B cell (primary cell): ENCODE measurements at regions not wholly inside any gene's neighbourhood (a gene's known extent, or its start where the extent isn't known, plus 50 kb on each side); places are given as distances from the start of the nearest gene placed in this dataset.

ENCODE experiments used
- ATAC-seq: fragments of 200-7000 bp; cut with Tn5 transposase; one replicate; pipeline ENCODE4 v1.10.0; 2021; ENCODE audit warnings: low read depth, mild to moderate bottlenecking, moderate number of reproducible peaks, moderate library complexity
- CTCF ChIA-PET: fragments of 350-600 bp; sonication (Branson Sonifier 250); formaldehyde crosslinking; loops from one replicate; lab custom pipeline; 2021; ENCODE audit warnings: antibody characterized with exemption, inconsistent platforms; lab: Charles Lee
- POLR2A ChIA-PET: fragments of 350-600 bp; sonication (Branson Sonifier 250); formaldehyde crosslinking; loops from one replicate; lab custom pipeline; 2021; ENCODE audit warnings: antibody characterized with exemption; lab: Charles Lee
- DNase-seq: peaks from one replicate; pipeline ENCODE4 v3.0.0; 2013
- H2AFZ ChIP-seq: 2 replicates; pipeline ENCODE4 v1.6.1; 2012; ENCODE audit warnings: mild to moderate bottlenecking, low read depth, low read length; ENCODE audit not compliant: insufficient read depth, poor library complexity, severe bottlenecking
- H3K27ac ChIP-seq, 2 donors: 1 replicate in 1 of 2; 2 replicates in 1 of 2; pipeline ENCODE4 v1.5.1; 2012 to 2013; ENCODE audit warnings: low read length in 2 of 2, mild to moderate bottlenecking in 2 of 2, moderate library complexity in 1 of 2
- H3K27me3 ChIP-seq, 4 experiments: fragments of 200-600 bp in 1 of 4; sonication (generic) in 1 of 4; replicated peaks in 1 of 4; 1 replicate in 2 of 4; 2 replicates in 2 of 4; pipeline versions ENCODE4 v1.6.1 to v1.7.0; 2013 to 2016; ENCODE audit warnings: low read length in 3 of 4, mild to moderate bottlenecking in 2 of 4, mixed read lengths in 1 of 4, moderate library complexity in 1 of 4; ENCODE audit not compliant: insufficient read depth in 4 of 4, control insufficient read depth in 3 of 4; ENCODE audit errors: control extremely low read depth in 1 of 4
- H3K36me3 ChIP-seq, 2 experiments: replicated peaks in 1 of 2; 1 replicate in 1 of 2; 2 replicates in 1 of 2; pipeline versions ENCODE4 v1.6.1 to v1.7.1; 2013; ENCODE audit warnings: low read length in 1 of 2; ENCODE audit not compliant: insufficient read depth in 2 of 2, control insufficient read depth in 1 of 2; ENCODE audit errors: control extremely low read depth in 1 of 2, extremely low read depth in 1 of 2
- H3K4me1 ChIP-seq, 2 donors: fragments of 200-600 bp in 1 of 2; sonication (generic) in 1 of 2; 1 replicate in 1 of 2; 2 replicates in 1 of 2; pipeline versions ENCODE4 v1.5.1 to v1.6.1; 2013 to 2017; ENCODE audit warnings: low read length in 2 of 2; ENCODE audit not compliant: control insufficient read depth in 2 of 2, insufficient read depth in 2 of 2
- H3K4me2 ChIP-seq: replicated peaks from 2 replicates; pipeline ENCODE3; 2012; ENCODE audit warnings: mild to moderate bottlenecking, low read depth, low read length; ENCODE audit not compliant: poor library complexity, severe bottlenecking
- H3K4me3 ChIP-seq, 5 experiments: fragments of 200-600 bp in 1 of 5; sonication (generic) in 1 of 5; 1 replicate in 3 of 5; 2 replicates in 2 of 5; pipeline versions ENCODE4 v1.5.1 to v1.7.0; 2011 to 2016; ENCODE audit warnings: low read length in 4 of 5, mild to moderate bottlenecking in 4 of 5, low read depth in 2 of 5, control low read depth in 1 of 5, moderate library complexity in 1 of 5; ENCODE audit not compliant: insufficient read depth in 1 of 5; ENCODE audit errors: control extremely low read depth in 1 of 5, extremely low read depth in 1 of 5
- H3K79me2 ChIP-seq: fragments of 200-600 bp; sonication (generic); one replicate; pipeline ENCODE4 v1.6.0; 2016; ENCODE audit warnings: low read length; ENCODE audit not compliant: control insufficient read depth, insufficient read depth
- H3K9ac ChIP-seq: fragments of 200-600 bp; sonication (generic); 2 replicates; pipeline ENCODE4 v1.6.1; 2017; ENCODE audit warnings: mild to moderate bottlenecking, low read length, moderate library complexity
- H3K9me3 ChIP-seq, 3 donors: one replicate each; pipeline versions ENCODE4 v1.6.1 to v1.7.1; 2013; ENCODE audit warnings: low read length in 2 of 3; ENCODE audit not compliant: control insufficient read depth in 2 of 3, insufficient read depth in 1 of 3; ENCODE audit errors: control extremely low read depth in 1 of 3
- H4K20me1 ChIP-seq: 2 replicates; pipeline ENCODE4 v1.6.0; 2012; ENCODE audit warnings: mild to moderate bottlenecking, low read length; ENCODE audit not compliant: insufficient read depth, control insufficient read depth, poor library complexity, severe bottlenecking
- H3K27ac Mint-ChIP-seq: one replicate; pipeline ENCODE4 v1.8.0; 2021; ENCODE audit warnings: mixed read lengths
- H3K27me3 Mint-ChIP-seq: one replicate; pipeline ENCODE4 v1.8.0; 2021; ENCODE audit warnings: mixed read lengths
- H3K4me1 Mint-ChIP-seq: one replicate; pipeline ENCODE4 v1.8.0; 2021; ENCODE audit warnings: mixed read lengths
- H3K4me3 Mint-ChIP-seq: one replicate; pipeline ENCODE4 v1.8.0; 2021; ENCODE audit warnings: mixed read lengths
- H3K9me3 Mint-ChIP-seq: one replicate; pipeline ENCODE4 v1.8.0; 2022; ENCODE audit warnings: mixed read lengths; ENCODE audit not compliant: insufficient read depth
- CTCF ChIP-seq: fragments of 200-600 bp; IDR thresholded peaks from one replicate; pipeline ENCODE4 v1.8.0; 2022; ENCODE audit warnings: antibody characterized with exemption, mild to moderate bottlenecking
- EZH2 ChIP-seq: IDR thresholded peaks from 2 replicates; pipeline ENCODE4 v1.6.1; 2012; ENCODE audit warnings: borderline replicate concordance, low read depth, mild to moderate bottlenecking, moderate library complexity, low read length; ENCODE audit not compliant: insufficient read depth, poor library complexity, severe bottlenecking
- WGBS: methylation state at CpG from one replicate; pipeline ENCODE4 v1.1.5; 2013; ENCODE audit warnings: missing lambda C conversion rate; ENCODE audit not compliant: insufficient coverage; 5-methylcytosine and 5-hydroxymethylcytosine counted together
- intact Hi-C: fragments of 100-400 bp; cut with micrococcal nuclease; formaldehyde crosslinking; loops from one replicate; pipeline ENCODE4 v1.10.0; 2022

- TF ChIP-seq EZH2 (no peak), CTCF (no peak)
- Histone ChIP-seq H3K9ac (no peak overlapping the region), H3K4me3 (no peak overlapping the region), H4K20me1 (no peaks in the 10 kb centered on the region), H3K79me2 (no peaks in the 10 kb centered on the region), H3K27me3 (no peaks in the 10 kb centered on the region), H3K4me2 (no peak overlapping the region), H3K27ac (no peak overlapping the region), H2AFZ (no peak overlapping the region), H3K4me1 (peaks cover 33 to 40% of the 10 kb centered on the region in 2 donors), H3K9me3 (peaks cover 0 to 18% (median 0%) of the 10 kb centered on the region in 3 donors), H3K36me3 (no peaks in the 10 kb centered on the region)
- no peak for DNase-seq
- Mint-ChIP-seq H3K9me3 (no peaks in the 10 kb centered on the region), H3K27me3 (no peaks in the 10 kb centered on the region), H3K4me1 (peaks cover 48% of the 10 kb centered on the region), H3K27ac (no peak overlapping the region), H3K4me3 (no peak overlapping the region)
- POLR2A ChIA-PET = no interaction called here
- intact Hi-C loops = no loop called here
- CTCF ChIA-PET = no interaction called here
- no peak for ATAC-seq
- 50% methylated on average over 1 of the region's 4 CpGs for WGBS
Measured at GRCh38 chr3:23068016-23068728, 135.0 kb upstream of the UBE2E2 start.

- ATAC-seq (peak; percentile 8), DNase-seq (no peak)
- ChIA-PET CTCF (no interaction called here), POLR2A (no interaction called here)
- Histone ChIP-seq H3K27ac (peak overlapping the region in 1 of 2 donors; percentile 42), H3K9ac (no peak overlapping the region), H3K4me3 (no peak overlapping the region), H3K4me1 (peaks cover 38 to 46% of the 10 kb centered on the region in 2 donors), H3K27me3 (no peaks in the 10 kb centered on the region), H3K9me3 (peaks cover 0 to 18% (median 0%) of the 10 kb centered on the region in 3 donors), H3K4me2 (peak overlapping the region; percentile 53), H3K79me2 (no peaks in the 10 kb centered on the region), H4K20me1 (no peaks in the 10 kb centered on the region), H2AFZ (peak overlapping the region; percentile 38), H3K36me3 (no peaks in the 10 kb centered on the region)
- Mint-ChIP-seq H3K27me3 (no peaks in the 10 kb centered on the region), H3K4me1 (peaks cover 51% of the 10 kb centered on the region), H3K4me3 (peak overlapping the region; percentile 32), H3K9me3 (no peaks in the 10 kb centered on the region), H3K27ac (peak overlapping the region; percentile 60)
- intact Hi-C loops = no loop called here
- 5% methylated on average over 2 of the region's 2 CpGs for WGBS
- TF ChIP-seq EZH2 = no peak
- no peak for TF ChIP-seq CTCF
Measured at GRCh38 chr3:23071296-23071695, 131.8 kb upstream of the UBE2E2 start.
